ENCODE measurements at regions not wholly inside any gene's neighbourhood (a gene's known extent, or its start where the extent isn't known, plus 50 kb on each side); places are given as distances from the start of the nearest gene placed in this dataset.

DNA sequence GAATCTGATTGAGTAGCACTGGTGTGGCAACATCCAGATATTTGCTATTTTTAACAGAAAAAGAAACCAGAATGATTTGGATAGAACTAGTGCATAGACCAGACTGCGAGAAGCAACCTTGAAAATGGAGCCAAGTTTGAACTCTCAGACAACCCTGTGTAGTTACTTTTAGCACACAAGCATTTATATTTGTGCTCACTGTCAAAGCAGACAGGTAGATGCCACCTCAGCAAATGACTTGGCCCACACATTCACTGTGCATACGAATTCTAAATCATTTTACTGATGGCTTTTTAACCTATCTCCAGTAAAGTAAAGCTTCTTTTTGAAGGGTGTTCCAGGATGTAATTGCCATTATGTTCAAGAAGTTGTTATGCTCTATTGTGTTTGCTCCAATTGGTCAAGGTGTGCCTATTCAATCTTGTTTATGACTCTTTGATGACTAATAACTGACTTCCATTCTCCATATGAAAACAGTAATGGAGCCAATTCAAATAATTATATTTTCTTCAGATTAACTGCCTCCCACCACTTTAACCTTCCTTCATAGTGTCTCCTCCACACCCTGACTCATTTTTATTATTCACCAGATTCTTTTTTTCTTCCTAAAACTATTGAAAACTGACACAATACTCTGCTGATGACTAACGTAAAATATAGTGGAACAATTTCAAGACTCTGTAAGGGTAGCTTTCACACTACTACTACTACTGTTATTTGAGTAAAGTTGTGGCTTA lies 138.5 kb downstream of the CCER1 start:
- no peaks in the 10 kb centered on the region for H3K27me3 ChIP-seq (ENCODE audit: insufficient read depth, low read length)
- Mint-ChIP-seq H3K27ac (no peak overlapping the region), H3K9me3 (no peaks in the 10 kb centered on the region), H3K36me3 (ENCODE audit: insufficient read depth in 1 of 3, low read depth in 3 of 3) (no peaks in the 10 kb centered on the region), H3K27me3 (ENCODE audit: low read depth) (no peaks in the 10 kb centered on the region), H3K4me1 (no peaks in the 10 kb centered on the region), H3K4me3 (no peak overlapping the region)
- no peak overlapping the region for H3K14ac ChIP-seq (ENCODE audit: insufficient read depth, low read length)
- no peak overlapping the region for H4K5ac ChIP-seq (ENCODE audit: insufficient read length, low read depth, low read length)
- H2BK120ac ChIP-seq (ENCODE audit: low read depth, low read length, poor library complexity, severe bottlenecking) = no peak overlapping the region
- H3K4me1 ChIP-seq (ENCODE audit: insufficient read depth, low read length) = no peaks in the 10 kb centered on the region
- H3K27ac ChIP-seq (ENCODE audit: insufficient read length, low read depth, low read length) = no peak overlapping the region
- no peak overlapping the region for H3T11ph ChIP-seq (ENCODE audit: low read length)
- H2BK5ac ChIP-seq (ENCODE audit: insufficient read length, low read length) = no peak overlapping the region
- no peak overlapping the region for H4K91ac ChIP-seq (ENCODE audit: insufficient read length, low read depth, low read length)
- no peak overlapping the region for H2BK15ac ChIP-seq (ENCODE audit: low read depth, low read length)
- no peaks in the 10 kb centered on the region for H4K20me1 ChIP-seq (ENCODE audit: control insufficient read depth, insufficient read depth, insufficient read length)
- H2BK12ac ChIP-seq (ENCODE audit: insufficient read length, low read depth, low read length) = no peak overlapping the region
- H3K9me3 ChIP-seq (ENCODE audit: control insufficient read depth, low read depth, low read length) = no peaks in the 10 kb centered on the region
- H3K79me1 ChIP-seq (ENCODE audit: insufficient read depth, low read depth, low read length, poor library complexity, severe bottlenecking) = no peaks in the 10 kb centered on the region
- H2AK5ac ChIP-seq (ENCODE audit: insufficient read length, low read length) = no peak overlapping the region
- H4K8ac ChIP-seq (replicated peaks; ENCODE audit: insufficient read length, low read depth, low read length) = no peak overlapping the region
- TF ChIP-seq, protein P1, sequence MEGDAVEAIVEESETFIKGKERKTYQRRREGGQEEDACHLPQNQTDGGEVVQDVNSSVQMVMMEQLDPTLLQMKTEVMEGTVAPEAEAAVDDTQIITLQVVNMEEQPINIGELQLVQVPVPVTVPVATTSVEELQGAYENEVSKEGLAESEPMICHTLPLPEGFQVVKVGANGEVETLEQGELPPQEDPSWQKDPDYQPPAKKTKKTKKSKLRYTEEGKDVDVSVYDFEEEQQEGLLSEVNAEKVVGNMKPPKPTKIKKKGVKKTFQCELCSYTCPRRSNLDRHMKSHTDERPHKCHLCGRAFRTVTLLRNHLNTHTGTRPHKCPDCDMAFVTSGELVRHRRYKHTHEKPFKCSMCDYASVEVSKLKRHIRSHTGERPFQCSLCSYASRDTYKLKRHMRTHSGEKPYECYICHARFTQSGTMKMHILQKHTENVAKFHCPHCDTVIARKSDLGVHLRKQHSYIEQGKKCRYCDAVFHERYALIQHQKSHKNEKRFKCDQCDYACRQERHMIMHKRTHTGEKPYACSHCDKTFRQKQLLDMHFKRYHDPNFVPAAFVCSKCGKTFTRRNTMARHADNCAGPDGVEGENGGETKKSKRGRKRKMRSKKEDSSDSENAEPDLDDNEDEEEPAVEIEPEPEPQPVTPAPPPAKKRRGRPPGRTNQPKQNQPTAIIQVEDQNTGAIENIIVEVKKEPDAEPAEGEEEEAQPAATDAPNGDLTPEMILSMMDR (conservative IDR thresholded peaks at IDR 0.05) = no peak
- H3K4me2 ChIP-seq (ENCODE audit: insufficient read depth, insufficient read length, low read length) = no peak overlapping the region
- H2BK20ac ChIP-seq (ENCODE audit: low read depth, low read length, poor library complexity, severe bottlenecking) = no peak overlapping the region
- no peak overlapping the region for H3K56ac ChIP-seq (ENCODE audit: insufficient read length, low read depth, low read length)
- H3K79me2 ChIP-seq (ENCODE audit: insufficient read depth, low read length) = no peaks in the 10 kb centered on the region
- H3K4ac ChIP-seq (ENCODE audit: low read depth, low read length) = no peak overlapping the region
- H3K18ac ChIP-seq (ENCODE audit: insufficient read length, low read depth, low read length) = no peak overlapping the region
- no peak overlapping the region for H3K9ac ChIP-seq (ENCODE audit: extremely low read depth, insufficient read length, low read length)
- DNase-seq = no peak
- no CpG with 5 or more reads among the region's 3 CpGs for WGBS (ENCODE audit: extremely low coverage, insufficient read length, low lambda C conversion rate)
- H2AFZ ChIP-seq (ENCODE audit: low read length) = no peak overlapping the region
- no peak overlapping the region for H3K23ac ChIP-seq (ENCODE audit: insufficient read length, low read depth, low read length)
- no peaks in the 10 kb centered on the region for H3K23me2 ChIP-seq (ENCODE audit: insufficient read length, low read depth, low read length, poor library complexity, severe bottlenecking)

All from H9 (cell line).